ENCODE measurements at regions not wholly inside any gene's neighbourhood (a gene's known extent, or its start where the extent isn't known, plus 50 kb on each side); places are given as distances from the start of the nearest gene placed in this dataset.

DNA sequence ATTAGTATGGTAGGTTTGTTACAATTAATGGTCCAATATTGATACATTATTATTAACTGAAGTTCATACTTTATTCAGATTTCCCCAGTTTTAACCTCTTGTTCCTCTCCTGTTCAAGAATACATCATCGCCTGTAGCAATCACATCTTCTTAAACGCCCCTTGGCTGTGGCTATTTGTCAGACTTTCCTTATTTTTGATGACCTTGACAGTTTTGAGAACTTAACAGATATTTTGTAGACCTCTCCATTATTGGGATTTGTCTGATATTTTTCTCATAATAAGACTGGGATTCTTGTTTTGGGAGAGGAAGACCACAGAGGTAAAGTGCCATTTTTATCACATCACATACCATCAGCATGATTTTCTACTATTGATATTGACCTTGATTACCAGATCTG lies 112.3 kb upstream of the MARCHF11 start:
- no peaks in the 10 kb centered on the region for H3K4me1 Mint-ChIP-seq
- TF ChIP-seq ZNF232 (CRISPR knock-in tag; IDR thresholded peaks at IDR 0.05): no peak
- no peak overlapping the region for H3K27ac Mint-ChIP-seq
- H3K36me3 Mint-ChIP-seq: peaks cover 9% of the 10 kb centered on the region
- H3K27me3 Mint-ChIP-seq (ENCODE audit: low read depth): no peaks in the 10 kb centered on the region; the same call in 1 of the 2 replicates
- ATAC-seq: no peak
- no peak overlapping the region for H3K4me3 Mint-ChIP-seq
- no peak for DNase-seq (ENCODE audit: low spot score)
- ChIA-PET POLR2A (no interaction called here), CTCF (no interaction called here)
- peaks cover 20% of the 10 kb centered on the region for H3K9me3 Mint-ChIP-seq

DNA sequence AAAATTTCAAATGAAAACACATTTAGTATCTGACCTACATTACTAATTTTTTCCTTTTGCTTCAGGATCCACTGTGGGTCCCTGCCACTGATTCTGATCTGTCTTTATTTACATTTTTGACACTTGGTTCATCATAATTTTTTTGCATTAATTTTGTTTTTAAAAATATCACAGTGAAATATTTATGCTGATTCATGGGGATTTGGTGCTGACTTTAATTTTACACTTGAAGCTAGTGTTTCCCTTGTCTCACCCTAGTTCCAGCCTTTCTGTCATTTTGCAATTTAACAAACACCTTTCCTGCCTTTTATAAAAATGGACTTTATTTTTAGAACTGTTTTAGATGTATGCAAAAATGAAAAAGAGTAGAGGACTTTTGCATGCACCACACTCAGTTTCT lies 111.9 kb upstream of the MARCHF11 start:
- TF ChIP-seq NR2C2 (CRISPR knock-in tag; IDR thresholded peaks at IDR 0.05) (no peak), HMGA2 (CRISPR knock-in tag; IDR thresholded peaks at IDR 0.05) (no peak), TEAD1 (CRISPR knock-in tag; IDR thresholded peaks at IDR 0.05) (no peak), ETV6 (CRISPR knock-in tag; IDR thresholded peaks at IDR 0.05) (no peak), ZNF671 (CRISPR knock-in tag; IDR thresholded peaks at IDR 0.05) (no peak), ZNF423 (CRISPR knock-in tag; IDR thresholded peaks at IDR 0.05) (no peak), CREB1 (CRISPR knock-in tag; IDR thresholded peaks at IDR 0.05) (no peak), ZBTB21 (CRISPR knock-in tag; IDR thresholded peaks at IDR 0.05; ENCODE audit: borderline replicate concordance) (no peak), JUN (CRISPR knock-in tag; IDR thresholded peaks at IDR 0.05) (no peak)
- TF ChIP-seq, protein P1, sequence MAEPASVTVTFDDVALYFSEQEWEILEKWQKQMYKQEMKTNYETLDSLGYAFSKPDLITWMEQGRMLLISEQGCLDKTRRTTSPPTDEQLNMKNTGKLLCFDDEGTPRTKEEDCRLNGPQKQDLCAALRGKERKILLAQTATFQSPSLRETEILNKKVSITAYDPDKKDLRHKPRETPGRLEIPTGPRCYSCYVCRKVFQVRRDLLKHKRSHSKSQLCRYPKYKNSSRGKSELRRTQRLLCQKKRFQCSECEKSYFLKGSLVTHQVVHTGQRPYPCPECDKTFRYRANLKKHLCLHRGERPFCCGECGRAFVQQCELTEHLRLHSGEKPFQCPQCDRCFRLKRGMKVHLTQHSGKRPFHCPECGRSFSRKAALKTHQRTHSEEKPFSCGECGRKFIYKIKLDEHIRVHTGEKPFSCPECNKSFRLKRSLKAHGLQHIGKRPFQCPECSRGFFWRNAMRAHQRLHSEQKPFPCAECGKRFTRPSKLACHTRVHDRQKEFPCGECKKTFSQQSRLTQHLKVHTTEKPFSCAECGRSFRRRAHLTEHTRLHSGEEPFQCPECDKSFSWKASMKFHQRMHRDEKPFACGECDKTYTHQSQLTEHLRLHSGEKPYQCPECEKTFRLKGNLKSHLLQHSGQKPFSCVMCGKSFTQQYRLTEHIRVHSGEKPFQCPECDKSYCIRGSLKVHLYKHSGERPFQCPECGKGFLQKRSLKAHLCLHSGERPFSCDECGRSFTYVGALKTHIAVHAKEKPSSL (CRISPR knock-in tag; conservative IDR thresholded peaks at IDR 0.05): no peak
- TF ChIP-seq, protein P2, sequence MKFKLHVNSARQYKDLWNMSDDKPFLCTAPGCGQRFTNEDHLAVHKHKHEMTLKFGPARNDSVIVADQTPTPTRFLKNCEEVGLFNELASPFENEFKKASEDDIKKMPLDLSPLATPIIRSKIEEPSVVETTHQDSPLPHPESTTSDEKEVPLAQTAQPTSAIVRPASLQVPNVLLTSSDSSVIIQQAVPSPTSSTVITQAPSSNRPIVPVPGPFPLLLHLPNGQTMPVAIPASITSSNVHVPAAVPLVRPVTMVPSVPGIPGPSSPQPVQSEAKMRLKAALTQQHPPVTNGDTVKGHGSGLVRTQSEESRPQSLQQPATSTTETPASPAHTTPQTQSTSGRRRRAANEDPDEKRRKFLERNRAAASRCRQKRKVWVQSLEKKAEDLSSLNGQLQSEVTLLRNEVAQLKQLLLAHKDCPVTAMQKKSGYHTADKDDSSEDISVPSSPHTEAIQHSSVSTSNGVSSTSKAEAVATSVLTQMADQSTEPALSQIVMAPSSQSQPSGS (CRISPR knock-in tag; IDR thresholded peaks at IDR 0.05; ENCODE audit: borderline replicate concordance, low read depth): no peak
- TF ChIP-seq, protein P3, sequence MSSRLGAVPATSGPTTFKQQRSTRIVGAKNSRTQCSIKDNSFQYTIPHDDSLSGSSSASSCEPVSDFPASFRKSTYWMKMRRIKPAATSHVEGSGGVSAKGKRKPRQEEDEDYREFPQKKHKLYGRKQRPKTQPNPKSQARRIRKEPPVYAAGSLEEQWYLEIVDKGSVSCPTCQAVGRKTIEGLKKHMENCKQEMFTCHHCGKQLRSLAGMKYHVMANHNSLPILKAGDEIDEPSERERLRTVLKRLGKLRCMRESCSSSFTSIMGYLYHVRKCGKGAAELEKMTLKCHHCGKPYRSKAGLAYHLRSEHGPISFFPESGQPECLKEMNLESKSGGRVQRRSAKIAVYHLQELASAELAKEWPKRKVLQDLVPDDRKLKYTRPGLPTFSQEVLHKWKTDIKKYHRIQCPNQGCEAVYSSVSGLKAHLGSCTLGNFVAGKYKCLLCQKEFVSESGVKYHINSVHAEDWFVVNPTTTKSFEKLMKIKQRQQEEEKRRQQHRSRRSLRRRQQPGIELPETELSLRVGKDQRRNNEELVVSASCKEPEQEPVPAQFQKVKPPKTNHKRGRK (CRISPR knock-in tag; IDR thresholded peaks at IDR 0.05; ENCODE audit: borderline replicate concordance): no peak
- TF ChIP-seq, protein P4, sequence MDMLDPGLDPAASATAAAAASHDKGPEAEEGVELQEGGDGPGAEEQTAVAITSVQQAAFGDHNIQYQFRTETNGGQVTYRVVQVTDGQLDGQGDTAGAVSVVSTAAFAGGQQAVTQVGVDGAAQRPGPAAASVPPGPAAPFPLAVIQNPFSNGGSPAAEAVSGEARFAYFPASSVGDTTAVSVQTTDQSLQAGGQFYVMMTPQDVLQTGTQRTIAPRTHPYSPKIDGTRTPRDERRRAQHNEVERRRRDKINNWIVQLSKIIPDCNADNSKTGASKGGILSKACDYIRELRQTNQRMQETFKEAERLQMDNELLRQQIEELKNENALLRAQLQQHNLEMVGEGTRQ (CRISPR knock-in tag; IDR thresholded peaks at IDR 0.05): no peak
- Mint-ChIP-seq H3K36me3 (peaks cover 5% of the 10 kb centered on the region), H3K9me3 (peaks cover 16% of the 10 kb centered on the region), H3K4me3 (no peak overlapping the region), H3K27me3 (ENCODE audit: low read depth) (no peaks in the 10 kb centered on the region; the same call in 1 of the 2 replicates), H3K4me1 (no peaks in the 10 kb centered on the region), H3K27ac (no peak overlapping the region)
- CTCF ChIA-PET: no interaction called here
- DNase-seq (ENCODE audit: low spot score) (no peak), ATAC-seq (no peak)
- POLR2A ChIA-PET: no interaction called here

DNA sequence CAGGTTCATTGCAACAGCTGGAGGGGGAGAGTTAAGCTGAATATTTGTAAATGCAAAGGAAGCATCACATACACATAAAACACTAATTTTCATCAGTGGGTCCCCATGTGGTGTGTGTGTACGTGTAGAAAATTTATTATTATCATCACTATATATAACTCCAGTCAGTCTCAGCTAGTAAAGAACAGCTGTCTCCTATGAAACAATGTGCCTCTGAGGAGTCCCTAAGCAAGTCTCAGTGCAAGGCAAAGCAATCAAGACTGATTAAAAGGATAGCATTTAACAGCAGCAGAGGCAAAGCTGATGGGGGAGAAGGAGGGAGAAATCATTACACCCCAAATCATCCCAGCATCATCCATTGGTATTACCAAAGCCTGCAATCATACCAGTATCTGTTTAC lies 104.2 kb upstream of the MARCHF11 start:
- Mint-ChIP-seq H3K27me3 (ENCODE audit: low read depth) (no peaks in the 10 kb centered on the region), H3K27ac (no peak overlapping the region), H3K4me3 (no peak overlapping the region), H3K4me1 (peaks cover 11% of the 10 kb centered on the region), H3K9me3 (peaks cover 11% of the 10 kb centered on the region), H3K36me3 (peaks cover 3% of the 10 kb centered on the region; the same call in 1 of the 2 replicates)
- DNase-seq (ENCODE audit: low spot score): no peak
- no peak for ATAC-seq
- POLR2A ChIA-PET: no interaction called here
- CTCF ChIA-PET: no interaction called here
- TF ChIP-seq, protein P5, sequence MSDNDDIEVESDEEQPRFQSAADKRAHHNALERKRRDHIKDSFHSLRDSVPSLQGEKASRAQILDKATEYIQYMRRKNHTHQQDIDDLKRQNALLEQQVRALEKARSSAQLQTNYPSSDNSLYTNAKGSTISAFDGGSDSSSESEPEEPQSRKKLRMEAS (CRISPR knock-in tag; IDR thresholded peaks at IDR 0.05): no peak
- TF ChIP-seq, protein P6, sequence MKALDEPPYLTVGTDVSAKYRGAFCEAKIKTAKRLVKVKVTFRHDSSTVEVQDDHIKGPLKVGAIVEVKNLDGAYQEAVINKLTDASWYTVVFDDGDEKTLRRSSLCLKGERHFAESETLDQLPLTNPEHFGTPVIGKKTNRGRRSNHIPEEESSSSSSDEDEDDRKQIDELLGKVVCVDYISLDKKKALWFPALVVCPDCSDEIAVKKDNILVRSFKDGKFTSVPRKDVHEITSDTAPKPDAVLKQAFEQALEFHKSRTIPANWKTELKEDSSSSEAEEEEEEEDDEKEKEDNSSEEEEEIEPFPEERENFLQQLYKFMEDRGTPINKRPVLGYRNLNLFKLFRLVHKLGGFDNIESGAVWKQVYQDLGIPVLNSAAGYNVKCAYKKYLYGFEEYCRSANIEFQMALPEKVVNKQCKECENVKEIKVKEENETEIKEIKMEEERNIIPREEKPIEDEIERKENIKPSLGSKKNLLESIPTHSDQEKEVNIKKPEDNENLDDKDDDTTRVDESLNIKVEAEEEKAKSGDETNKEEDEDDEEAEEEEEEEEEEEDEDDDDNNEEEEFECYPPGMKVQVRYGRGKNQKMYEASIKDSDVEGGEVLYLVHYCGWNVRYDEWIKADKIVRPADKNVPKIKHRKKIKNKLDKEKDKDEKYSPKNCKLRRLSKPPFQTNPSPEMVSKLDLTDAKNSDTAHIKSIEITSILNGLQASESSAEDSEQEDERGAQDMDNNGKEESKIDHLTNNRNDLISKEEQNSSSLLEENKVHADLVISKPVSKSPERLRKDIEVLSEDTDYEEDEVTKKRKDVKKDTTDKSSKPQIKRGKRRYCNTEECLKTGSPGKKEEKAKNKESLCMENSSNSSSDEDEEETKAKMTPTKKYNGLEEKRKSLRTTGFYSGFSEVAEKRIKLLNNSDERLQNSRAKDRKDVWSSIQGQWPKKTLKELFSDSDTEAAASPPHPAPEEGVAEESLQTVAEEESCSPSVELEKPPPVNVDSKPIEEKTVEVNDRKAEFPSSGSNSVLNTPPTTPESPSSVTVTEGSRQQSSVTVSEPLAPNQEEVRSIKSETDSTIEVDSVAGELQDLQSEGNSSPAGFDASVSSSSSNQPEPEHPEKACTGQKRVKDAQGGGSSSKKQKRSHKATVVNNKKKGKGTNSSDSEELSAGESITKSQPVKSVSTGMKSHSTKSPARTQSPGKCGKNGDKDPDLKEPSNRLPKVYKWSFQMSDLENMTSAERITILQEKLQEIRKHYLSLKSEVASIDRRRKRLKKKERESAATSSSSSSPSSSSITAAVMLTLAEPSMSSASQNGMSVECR (CRISPR knock-in tag; IDR thresholded peaks at IDR 0.05; ENCODE audit: borderline replicate concordance): no peak
- TF ChIP-seq GABPB1 (CRISPR knock-in tag; IDR thresholded peaks at IDR 0.05) (no peak), ZNF317 (CRISPR knock-in tag; IDR thresholded peaks at IDR 0.05; ENCODE audit: borderline replicate concordance, low read depth) (no peak), SOX15 (CRISPR knock-in tag; IDR thresholded peaks at IDR 0.05) (no peak), ATF1 (CRISPR knock-in tag; IDR thresholded peaks at IDR 0.05) (no peak), RELA (CRISPR knock-in tag; IDR thresholded peaks at IDR 0.05; ENCODE audit: borderline replicate concordance) (no peak), ELF4 (CRISPR knock-in tag; IDR thresholded peaks at IDR 0.05; ENCODE audit: low read depth) (no peak), ZNF416 (CRISPR knock-in tag; IDR thresholded peaks at IDR 0.05) (no peak)

Data from WTC11 (cell line).